Right lobe of liver (tissue), 4 donors: ENCODE measurements at regions not wholly inside any gene's neighbourhood (a gene's known extent, or its start where the extent isn't known, plus 50 kb on each side); places are given as distances from the start of the nearest gene placed in this dataset.

ENCODE experiments used
- CTCF ChIP-seq, 4 donors: fragments of 200-600 bp in 3 of 4; fragments of 450-650 bp in 1 of 4; IDR thresholded peaks; one replicate each; pipeline versions ENCODE4 v1.5.1 to v1.8.0; 2016 to 2022; ENCODE audit warnings: antibody characterized with exemption in 4 of 4, mild to moderate bottlenecking in 2 of 4
- POLR2A ChIP-seq: fragments of 450-650 bp; IDR thresholded peaks from one replicate; pipeline ENCODE4 v1.6.1; 2017; ENCODE audit warnings: antibody characterized with exemption, mild to moderate bottlenecking
- donor health status: DM: no; HTN: no; CAD: no.
- donor health status: DM: no; HTN: no; CAD: no.
- donor health status: DM: no; HTN: yes; CAD: no.

GRCh38 chr16:51450909-51451308, 299.8 kb upstream of the SALL1 start:
- TF ChIP-seq CTCF (IDR thresholded peaks at IDR 0.05), result no peak
- no peak for TF ChIP-seq POLR2A
